ENCODE measurements at regions not wholly inside any gene's neighbourhood (a gene's known extent, or its start where the extent isn't known, plus 50 kb on each side); places are given as distances from the start of the nearest gene placed in this dataset.

- H3K4me1 ChIP-seq (ENCODE audit: insufficient read depth, low read length): no peaks in the 10 kb centered on the region
- no peaks in the 10 kb centered on the region for H3K9me3 ChIP-seq (ENCODE audit: insufficient read depth, low read depth, low read length)
- H3K4me3 ChIP-seq (ENCODE audit: low read length): no peak overlapping the region
- no peak overlapping the region for H3K9ac ChIP-seq (ENCODE audit: low read depth, low read length)
- no peak overlapping the region for H3K27ac ChIP-seq (ENCODE audit: low read length)
- H3K27me3 ChIP-seq (ENCODE audit: insufficient read depth, low read length): no peaks in the 10 kb centered on the region
- no peaks in the 10 kb centered on the region for H3K36me3 ChIP-seq (ENCODE audit: insufficient read depth, low read depth, low read length)
Observed at GRCh38 chr2:67462738-67463496, 65.8 kb downstream of the ETAA1 start.

GRCh38 chr2:67463810-67464209, 66.7 kb downstream of the ETAA1 start:
- H3K9me3 ChIP-seq (ENCODE audit: insufficient read depth, low read depth, low read length): no peaks in the 10 kb centered on the region
- no peaks in the 10 kb centered on the region for H3K4me1 ChIP-seq (ENCODE audit: insufficient read depth, low read length)
- no peaks in the 10 kb centered on the region for H3K36me3 ChIP-seq (ENCODE audit: insufficient read depth, low read depth, low read length)
- H3K27me3 ChIP-seq (ENCODE audit: insufficient read depth, low read length): no peaks in the 10 kb centered on the region
- H3K27ac ChIP-seq (ENCODE audit: low read length): no peak overlapping the region
- no peak overlapping the region for H3K9ac ChIP-seq (ENCODE audit: low read depth, low read length)
- H3K4me3 ChIP-seq (ENCODE audit: low read length): no peak overlapping the region

- H3K27me3 ChIP-seq (ENCODE audit: insufficient read depth, low read length): no peaks in the 10 kb centered on the region
- H3K36me3 ChIP-seq (ENCODE audit: insufficient read depth, low read depth, low read length): no peaks in the 10 kb centered on the region
- H3K27ac ChIP-seq (ENCODE audit: low read length): no peak overlapping the region
- no peaks in the 10 kb centered on the region for H3K9me3 ChIP-seq (ENCODE audit: insufficient read depth, low read depth, low read length)
- no peak overlapping the region for H3K4me3 ChIP-seq (ENCODE audit: low read length)
- no peak overlapping the region for H3K9ac ChIP-seq (ENCODE audit: low read depth, low read length)
- no peaks in the 10 kb centered on the region for H3K4me1 ChIP-seq (ENCODE audit: insufficient read depth, low read length)
Observed at GRCh38 chr2:67465623-67466022, 68.5 kb downstream of the ETAA1 start.

GRCh38 chr2:67466734-67467133, 69.6 kb downstream of the ETAA1 start:
- H3K27me3 ChIP-seq (ENCODE audit: insufficient read depth, low read length): no peaks in the 10 kb centered on the region
- H3K36me3 ChIP-seq (ENCODE audit: insufficient read depth, low read depth, low read length): no peaks in the 10 kb centered on the region
- no peak overlapping the region for H3K9ac ChIP-seq (ENCODE audit: low read depth, low read length)
- no peaks in the 10 kb centered on the region for H3K4me1 ChIP-seq (ENCODE audit: insufficient read depth, low read length)
- no peak overlapping the region for H3K4me3 ChIP-seq (ENCODE audit: low read length)
- no peaks in the 10 kb centered on the region for H3K9me3 ChIP-seq (ENCODE audit: insufficient read depth, low read depth, low read length)
- H3K27ac ChIP-seq (ENCODE audit: low read length): no peak overlapping the region

GRCh38 chr2:67471681-67472080, 74.5 kb downstream of the ETAA1 start:
- no peaks in the 10 kb centered on the region for H3K36me3 ChIP-seq (ENCODE audit: insufficient read depth, low read depth, low read length)
- no peak overlapping the region for H3K27ac ChIP-seq (ENCODE audit: low read length)
- no peaks in the 10 kb centered on the region for H3K27me3 ChIP-seq (ENCODE audit: insufficient read depth, low read length)
- H3K4me1 ChIP-seq (ENCODE audit: insufficient read depth, low read length): no peaks in the 10 kb centered on the region
- no peak overlapping the region for H3K9ac ChIP-seq (ENCODE audit: low read depth, low read length)
- H3K9me3 ChIP-seq (ENCODE audit: insufficient read depth, low read depth, low read length): no peaks in the 10 kb centered on the region
- H3K4me3 ChIP-seq (ENCODE audit: low read length): no peak overlapping the region

GRCh38 chr2:67476809-67477790, 80.0 kb downstream of the ETAA1 start:
- Histone ChIP-seq H3K27me3 (ENCODE audit: insufficient read depth, low read length) (no peaks in the 10 kb centered on the region), H3K4me3 (ENCODE audit: low read length) (no peak overlapping the region), H3K36me3 (ENCODE audit: insufficient read depth, low read depth, low read length) (no peaks in the 10 kb centered on the region), H3K9ac (ENCODE audit: low read depth, low read length) (no peak overlapping the region), H3K9me3 (ENCODE audit: insufficient read depth, low read depth, low read length) (no peaks in the 10 kb centered on the region), H3K4me1 (ENCODE audit: insufficient read depth, low read length) (peaks cover 6% of the 10 kb centered on the region; the same call in 1 of the 2 replicates), H3K27ac (ENCODE audit: low read length) (no peak overlapping the region)

GRCh38 chr2:67479261-67479660, 82.1 kb downstream of the ETAA1 start:
- Histone ChIP-seq H3K27ac (ENCODE audit: low read length) (no peak overlapping the region), H3K4me1 (ENCODE audit: insufficient read depth, low read length) (peaks cover 6% of the 10 kb centered on the region; the same call in 1 of the 2 replicates), H3K4me3 (ENCODE audit: low read length) (no peak overlapping the region), H3K27me3 (ENCODE audit: insufficient read depth, low read length) (no peaks in the 10 kb centered on the region), H3K36me3 (ENCODE audit: insufficient read depth, low read depth, low read length) (no peaks in the 10 kb centered on the region), H3K9ac (ENCODE audit: low read depth, low read length) (no peak overlapping the region), H3K9me3 (ENCODE audit: insufficient read depth, low read depth, low read length) (no peaks in the 10 kb centered on the region)

GRCh38 chr2:67485431-67485830, 88.3 kb downstream of the ETAA1 start:
- no peaks in the 10 kb centered on the region; the same call in 1 of the 2 replicates for H3K4me1 ChIP-seq (ENCODE audit: insufficient read depth, low read length)
- H3K9ac ChIP-seq (ENCODE audit: low read depth, low read length): no peak overlapping the region
- H3K36me3 ChIP-seq (ENCODE audit: insufficient read depth, low read depth, low read length): no peaks in the 10 kb centered on the region
- no peak overlapping the region for H3K27ac ChIP-seq (ENCODE audit: low read length)
- no peaks in the 10 kb centered on the region for H3K27me3 ChIP-seq (ENCODE audit: insufficient read depth, low read length)
- no peak overlapping the region for H3K4me3 ChIP-seq (ENCODE audit: low read length)
- no peaks in the 10 kb centered on the region for H3K9me3 ChIP-seq (ENCODE audit: insufficient read depth, low read depth, low read length)

- Histone ChIP-seq H3K9me3 (ENCODE audit: insufficient read depth, low read depth, low read length) (no peaks in the 10 kb centered on the region), H3K27ac (ENCODE audit: low read length) (no peak overlapping the region), H3K27me3 (ENCODE audit: insufficient read depth, low read length) (no peaks in the 10 kb centered on the region), H3K36me3 (ENCODE audit: insufficient read depth, low read depth, low read length) (no peaks in the 10 kb centered on the region), H3K4me1 (ENCODE audit: insufficient read depth, low read length) (no peaks in the 10 kb centered on the region; the same call in 1 of the 2 replicates), H3K4me3 (ENCODE audit: low read length) (no peak overlapping the region), H3K9ac (ENCODE audit: low read depth, low read length) (no peak overlapping the region)
Observed at GRCh38 chr2:67486041-67486796, 89.1 kb downstream of the ETAA1 start.

- H3K27me3 ChIP-seq (ENCODE audit: insufficient read depth, low read length): no peaks in the 10 kb centered on the region
Observed at GRCh38 chr2:67487993-67488392, 90.9 kb downstream of the ETAA1 start.

GRCh38 chr2:67489396-67489795, 92.3 kb downstream of the ETAA1 start:
- H3K4me1 ChIP-seq (ENCODE audit: insufficient read depth, low read length): no peaks in the 10 kb centered on the region; the same call in 1 of the 2 replicates

More at GRCh38 chr2:67487993-67488392, 90.9 kb downstream of the ETAA1 start:
- Histone ChIP-seq H3K4me3 (ENCODE audit: low read length) (no peak overlapping the region), H3K36me3 (ENCODE audit: insufficient read depth, low read depth, low read length) (no peaks in the 10 kb centered on the region), H3K4me1 (ENCODE audit: insufficient read depth, low read length) (no peaks in the 10 kb centered on the region; the same call in 1 of the 2 replicates), H3K27ac (ENCODE audit: low read length) (no peak overlapping the region), H3K9me3 (ENCODE audit: insufficient read depth, low read depth, low read length) (no peaks in the 10 kb centered on the region), H3K9ac (ENCODE audit: low read depth, low read length) (no peak overlapping the region)

More at GRCh38 chr2:67489396-67489795, 92.3 kb downstream of the ETAA1 start:
- Histone ChIP-seq H3K9me3 (ENCODE audit: insufficient read depth, low read depth, low read length) (no peaks in the 10 kb centered on the region), H3K27ac (ENCODE audit: low read length) (no peak overlapping the region), H3K4me3 (ENCODE audit: low read length) (no peak overlapping the region), H3K9ac (ENCODE audit: low read depth, low read length) (no peak overlapping the region), H3K36me3 (ENCODE audit: insufficient read depth, low read depth, low read length) (no peaks in the 10 kb centered on the region), H3K27me3 (ENCODE audit: insufficient read depth, low read length) (no peaks in the 10 kb centered on the region)

All from iPS-20b (cell line).